T-cell (primary cell): ENCODE measurements at regions not wholly inside any gene's neighbourhood (a gene's known extent, or its start where the extent isn't known, plus 50 kb on each side); places are given as distances from the start of the nearest gene placed in this dataset.

Source experiments
- ATAC-seq, 4 experiments: fragments of 200-7000 bp in 3 of 4; fragments of 150-1000 bp in 1 of 4; cut with Tn5 transposase; replicated peaks in 1 of 4; 1 replicate in 3 of 4; 2 replicates in 1 of 4; pipeline ENCODE4 v1.10.0; 2021; ENCODE audit warnings: moderate library complexity in 3 of 4, mild to moderate bottlenecking in 2 of 4, moderate number of reproducible peaks in 1 of 4
- CTCF ChIA-PET, 2 donors: fragments of 300-600 bp; sonication (Branson Sonifier 250); formaldehyde crosslinking; loops; one replicate each; lab custom pipeline; 2022; ENCODE audit warnings: antibody characterized with exemption in 2 of 2; lab: Charles Lee
- POLR2A ChIA-PET, 2 donors: fragments of 300-600 bp; sonication (Branson Sonifier 250); formaldehyde crosslinking; loops; one replicate each; lab custom pipeline; 2022; ENCODE audit warnings: antibody characterized with exemption in 2 of 2; lab: Charles Lee
- DNase-seq, 35 experiments: peaks; one replicate each; pipeline versions ENCODE4 v3.0.0 to v3.0.0-alpha.2; 2013 to 2023
- H3K27ac ChIP-seq: one replicate; pipeline ENCODE4 v1.5.1; 2013; ENCODE audit warnings: low read length
- H3K27me3 ChIP-seq, 2 experiments: replicated peaks in 1 of 2; 1 replicate in 1 of 2; 2 replicates in 1 of 2; pipeline versions ENCODE4 v1.6.1 to v1.7.0; 2013; ENCODE audit warnings: low read length in 1 of 2, mixed read lengths in 1 of 2; ENCODE audit not compliant: control insufficient read depth in 2 of 2, insufficient read depth in 2 of 2; ENCODE audit errors: extremely low read depth in 1 of 2
- H3K36me3 ChIP-seq, 2 donors: 1 replicate in 1 of 2; 2 replicates in 1 of 2; pipeline versions ENCODE4 v1.6.1 to v1.7.0; 2013; ENCODE audit warnings: low read length in 1 of 2; ENCODE audit not compliant: control insufficient read depth in 2 of 2, insufficient read depth in 1 of 2; ENCODE audit errors: extremely low read depth in 1 of 2
- H3K4me1 ChIP-seq, 2 experiments: 1 replicate in 1 of 2; 2 replicates in 1 of 2; pipeline versions ENCODE4 v1.6.1 to v1.7.0; 2013; ENCODE audit warnings: low read length in 2 of 2, mixed read lengths in 1 of 2; ENCODE audit not compliant: insufficient read depth in 2 of 2, control insufficient read depth in 1 of 2; ENCODE audit errors: extremely low read depth in 1 of 2
- H3K4me3 ChIP-seq, 2 donors: 1 replicate in 1 of 2; 2 replicates in 1 of 2; pipeline versions ENCODE4 v1.5.1 to v1.7.0; 2013; ENCODE audit warnings: mild to moderate bottlenecking in 2 of 2, low read length in 1 of 2, moderate library complexity in 1 of 2; ENCODE audit not compliant: control insufficient read depth in 1 of 2; ENCODE audit errors: extremely low read depth in 1 of 2
- H3K9me3 ChIP-seq: 2 replicates; pipeline ENCODE4 v1.7.0; 2013
- H3K27ac Mint-ChIP-seq, 2 donors: one replicate each; pipeline ENCODE4 v1.8.0; 2020 to 2021; ENCODE audit warnings: mild to moderate bottlenecking in 2 of 2, mixed read lengths in 2 of 2
- H3K27me3 Mint-ChIP-seq, 2 donors: one replicate each; pipeline ENCODE4 v1.8.0; 2021 to 2022; ENCODE audit warnings: mixed read lengths in 2 of 2
- H3K36me3 Mint-ChIP-seq: one replicate; pipeline ENCODE4 v1.8.0; 2021; ENCODE audit warnings: mixed read lengths
- H3K4me1 Mint-ChIP-seq, 3 donors: one replicate each; pipeline ENCODE4 v1.8.0; 2020 to 2022; ENCODE audit warnings: mixed read lengths in 3 of 3, mild to moderate bottlenecking in 1 of 3
- H3K4me3 Mint-ChIP-seq, 3 donors: one replicate each; pipeline ENCODE4 v1.8.0; 2020 to 2022; ENCODE audit warnings: mild to moderate bottlenecking in 3 of 3, mixed read lengths in 3 of 3, moderate library complexity in 3 of 3
- H3K9me3 Mint-ChIP-seq, 3 donors: one replicate each; pipeline ENCODE4 v1.8.0; 2020 to 2022; ENCODE audit warnings: mixed read lengths in 3 of 3
- WGBS: methylation state at CpG from one replicate; pipeline ENCODE4 v1.1.5; 2013; ENCODE audit warnings: missing lambda C conversion rate; ENCODE audit not compliant: insufficient coverage; 5-methylcytosine and 5-hydroxymethylcytosine counted together

DNA sequence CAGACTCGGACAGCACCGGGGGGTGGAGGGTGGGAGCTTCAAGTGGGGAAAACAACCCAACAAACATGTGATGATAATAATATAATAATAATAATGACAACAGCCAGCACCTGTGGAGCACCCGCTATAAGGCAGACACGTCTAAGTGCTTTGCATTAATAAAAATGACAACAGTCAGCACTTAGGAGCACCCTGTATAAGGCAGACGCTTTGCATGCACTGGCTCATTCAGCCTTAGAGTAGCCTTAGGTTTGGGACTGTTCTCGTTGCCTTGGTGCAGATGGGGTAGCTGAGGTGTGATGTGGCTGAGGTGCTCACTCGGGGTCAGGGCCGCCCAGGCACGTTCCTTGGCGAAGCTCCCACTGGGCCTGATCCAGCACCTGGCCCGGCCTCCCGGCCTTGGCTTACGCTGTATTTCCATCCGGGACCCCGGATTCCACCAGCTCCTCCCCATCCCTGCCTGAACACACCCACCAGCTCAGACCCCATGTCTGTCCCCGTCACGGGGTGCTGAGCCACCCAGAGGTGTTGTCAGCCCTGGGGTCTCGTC, 144.0 kb upstream of the CIBAR2 start:
- H3K4me1 Mint-ChIP-seq: no peaks in the 10 kb centered on the region
- peaks cover 0 to 56% of the 10 kb centered on the region in 2 experiments for H3K27me3 ChIP-seq
- no peaks in the 10 kb centered on the region for H3K36me3 Mint-ChIP-seq
- no peaks in the 10 kb centered on the region for H3K9me3 Mint-ChIP-seq
- peaks cover 0 to 31% of the 10 kb centered on the region in 2 donors for H3K27me3 Mint-ChIP-seq
- no peak overlapping the region for H3K27ac Mint-ChIP-seq
- POLR2A ChIA-PET: interaction anchor here in 1 of 2 donors (0.6 kb wide), 1 partner anchor 1057 kb away, joined by 3 read pairs; no protein-coding TSS in a partner anchor
- ATAC-seq (no peak), DNase-seq (no peak)
- WGBS: 91% methylated on average over 15 of the region's 18 CpGs
- CTCF ChIA-PET: interaction anchor here in 1 of 2 donors (0.6 kb wide), 1 partner anchor 1430 kb away, joined by 5 read pairs; no protein-coding TSS in a partner anchor
- H3K4me3 ChIP-seq: no peak overlapping the region
- H3K9me3 ChIP-seq: no peaks in the 10 kb centered on the region
- peaks cover 0 to 11% of the 10 kb centered on the region in 2 experiments for H3K4me1 ChIP-seq
- no peak overlapping the region for H3K4me3 Mint-ChIP-seq
- no peaks in the 10 kb centered on the region for H3K36me3 ChIP-seq
- H3K27ac ChIP-seq: no peak overlapping the region

DNA sequence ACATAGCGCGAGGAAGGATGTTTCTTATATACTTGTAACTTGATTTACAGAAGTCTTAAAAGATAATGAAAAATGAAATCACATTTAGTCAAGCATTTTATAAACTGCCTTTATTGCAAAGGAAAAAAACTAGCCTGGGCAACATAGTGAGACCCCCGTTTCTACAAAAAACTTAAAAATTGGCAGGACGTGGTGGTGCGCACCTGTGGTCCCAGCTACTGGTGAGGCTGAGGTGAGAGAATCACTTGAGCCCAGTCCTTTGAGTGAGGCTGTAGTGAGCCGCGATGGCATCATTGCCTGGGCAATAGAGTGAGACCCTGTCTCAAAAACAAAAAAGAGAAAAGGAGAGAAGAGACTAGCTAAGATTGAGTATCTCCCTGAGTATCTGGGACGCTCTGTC, 145.2 kb upstream of the CIBAR2 start:
- H3K27me3 Mint-ChIP-seq: peaks cover 5 to 31% of the 10 kb centered on the region in 2 donors
- no peaks in the 10 kb centered on the region for H3K9me3 ChIP-seq
- H3K27ac ChIP-seq: no peak overlapping the region
- H3K9me3 Mint-ChIP-seq: no peaks in the 10 kb centered on the region
- DNase-seq (no peak), ATAC-seq (no peak)
- ChIA-PET CTCF (no interaction called here), POLR2A (no interaction called here)
- no peak overlapping the region for H3K27ac Mint-ChIP-seq
- H3K36me3 Mint-ChIP-seq: no peaks in the 10 kb centered on the region
- peaks cover 0 to 63% of the 10 kb centered on the region in 2 experiments for H3K27me3 ChIP-seq
- WGBS: 97% methylated on average over 5 of the region's 8 CpGs
- H3K4me3 ChIP-seq: no peak overlapping the region
- H3K4me3 Mint-ChIP-seq: no peak overlapping the region
- peaks cover 5 to 7% (median 5%) of the 10 kb centered on the region in 3 donors for H3K4me1 Mint-ChIP-seq
- peaks cover 4 to 12% of the 10 kb centered on the region in 2 experiments for H3K4me1 ChIP-seq
- no peaks in the 10 kb centered on the region for H3K36me3 ChIP-seq

DNA sequence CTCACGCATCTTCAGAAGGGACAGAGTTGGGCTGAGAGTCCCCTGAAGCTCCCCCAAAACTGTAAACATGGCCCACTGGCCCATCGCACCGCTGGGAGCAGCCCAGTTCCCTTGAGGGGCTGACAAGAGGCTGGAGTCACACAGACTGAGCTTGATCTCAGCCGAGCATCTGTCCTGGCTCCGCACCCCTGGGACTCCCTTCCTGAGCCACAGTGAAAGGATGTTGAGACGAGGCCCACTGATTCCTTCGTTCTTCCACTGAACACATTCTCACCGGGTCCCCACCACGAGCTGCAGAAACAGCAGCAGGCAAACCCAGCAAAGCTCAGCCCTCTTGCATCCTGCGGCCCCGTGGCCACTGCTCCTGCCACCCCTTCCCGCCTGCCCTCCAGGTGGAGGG, 145.9 kb upstream of the CIBAR2 start:
- ChIA-PET CTCF (no interaction called here), POLR2A (no interaction called here)
- Histone ChIP-seq H3K27me3 (peaks cover 0 to 59% of the 10 kb centered on the region in 2 experiments), H3K27ac (no peak overlapping the region), H3K4me1 (peaks cover 4 to 7% of the 10 kb centered on the region in 2 experiments), H3K36me3 (no peaks in the 10 kb centered on the region), H3K4me3 (no peak overlapping the region), H3K9me3 (no peaks in the 10 kb centered on the region)
- no peak overlapping the region for H3K27ac Mint-ChIP-seq
- DNase-seq: no peak
- 52% methylated on average over 12 of the region's 12 CpGs for WGBS
- H3K4me1 Mint-ChIP-seq: peaks cover 5 to 7% (median 5%) of the 10 kb centered on the region in 3 donors
- no peaks in the 10 kb centered on the region for H3K9me3 Mint-ChIP-seq
- H3K36me3 Mint-ChIP-seq: no peaks in the 10 kb centered on the region
- peaks cover 5 to 31% of the 10 kb centered on the region in 2 donors for H3K27me3 Mint-ChIP-seq
- no peak overlapping the region for H3K4me3 Mint-ChIP-seq
- ATAC-seq: no peak

DNA sequence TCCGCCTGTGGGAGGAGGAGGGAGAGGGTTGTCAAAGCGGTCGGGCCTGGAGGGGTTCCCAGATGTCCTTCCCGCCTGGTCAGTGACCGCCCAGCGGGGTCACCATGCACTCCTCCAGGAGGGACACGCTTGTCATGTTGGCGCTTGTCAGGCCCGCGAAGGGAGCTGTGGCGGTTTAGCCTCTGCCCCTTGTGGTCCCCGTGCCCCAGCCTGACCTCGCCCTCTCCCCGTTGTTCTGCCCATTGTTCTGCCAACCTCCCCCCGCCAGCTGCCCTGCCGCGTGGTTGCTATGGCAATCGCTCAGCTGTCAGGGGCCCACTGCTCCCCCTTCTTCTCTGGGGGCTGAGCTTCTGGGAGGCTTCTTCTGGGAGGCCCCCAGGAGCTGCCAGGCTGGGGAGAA, 146.4 kb upstream of the CIBAR2 start:
- Histone ChIP-seq H3K9me3 (no peaks in the 10 kb centered on the region), H3K4me3 (no peak overlapping the region), H3K27me3 (peaks cover 0 to 55% of the 10 kb centered on the region in 2 experiments), H3K27ac (no peak overlapping the region), H3K4me1 (peaks cover 4% of the 10 kb centered on the region in 2 experiments), H3K36me3 (no peaks in the 10 kb centered on the region)
- POLR2A ChIA-PET: no interaction called here
- H3K4me3 Mint-ChIP-seq: no peak overlapping the region
- ATAC-seq (no peak), DNase-seq (no peak)
- no peaks in the 10 kb centered on the region for H3K9me3 Mint-ChIP-seq
- peaks cover 5 to 31% of the 10 kb centered on the region in 2 donors for H3K27me3 Mint-ChIP-seq
- WGBS: 9% methylated on average over 15 of the region's 18 CpGs
- H3K27ac Mint-ChIP-seq: no peak overlapping the region
- CTCF ChIA-PET: no interaction called here
- no peaks in the 10 kb centered on the region for H3K36me3 Mint-ChIP-seq
- peaks cover 5 to 7% (median 5%) of the 10 kb centered on the region in 3 donors for H3K4me1 Mint-ChIP-seq

DNA sequence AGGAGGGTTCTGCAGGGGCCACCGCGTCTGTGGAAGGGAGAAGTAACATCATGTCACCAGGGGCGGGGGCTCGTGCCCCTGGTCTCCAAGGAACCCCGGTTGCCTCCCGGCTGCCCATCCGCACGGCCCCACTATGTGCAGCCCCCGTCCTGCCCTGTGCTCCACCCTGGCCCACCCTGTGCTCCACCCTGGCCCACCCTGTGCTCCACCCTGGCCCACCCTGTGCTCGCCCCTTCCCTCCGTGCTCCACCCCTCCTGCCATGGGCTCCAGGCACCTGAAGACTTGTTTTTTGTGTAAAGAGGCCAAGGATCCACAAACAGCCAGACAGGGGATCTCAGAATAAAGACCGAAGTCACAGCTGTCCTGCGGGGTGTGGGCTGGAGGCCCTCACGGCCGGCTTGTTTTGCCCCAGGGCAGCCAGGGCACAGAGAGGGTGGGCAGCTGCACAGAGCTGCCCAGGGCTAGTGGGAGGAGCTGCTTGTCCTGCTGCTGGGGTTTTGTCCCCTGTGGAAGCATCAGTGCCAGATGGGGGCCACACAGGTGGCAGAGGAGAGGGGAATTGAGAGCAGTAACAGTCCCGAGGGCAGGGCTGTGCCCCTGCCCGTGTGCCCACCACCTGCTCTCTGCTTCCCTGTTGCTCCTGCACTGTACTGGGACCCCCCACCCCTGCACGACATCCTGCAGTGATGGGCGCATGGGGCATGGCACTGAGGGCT, 147.0 kb upstream of the CIBAR2 start:
- WGBS: 56% methylated on average over 11 of the region's 19 CpGs
- Histone ChIP-seq H3K36me3 (no peaks in the 10 kb centered on the region), H3K27me3 (peaks cover 0 to 57% of the 10 kb centered on the region in 2 experiments), H3K27ac (no peak overlapping the region), H3K4me1 (peaks cover 4% of the 10 kb centered on the region in 2 experiments), H3K4me3 (no peak overlapping the region), H3K9me3 (no peaks in the 10 kb centered on the region)
- no peak for ATAC-seq
- DNase-seq: no peak
- Mint-ChIP-seq H3K27me3 (peaks cover 5 to 33% of the 10 kb centered on the region in 2 donors), H3K27ac (no peak overlapping the region), H3K9me3 (no peaks in the 10 kb centered on the region), H3K36me3 (no peaks in the 10 kb centered on the region), H3K4me3 (no peak overlapping the region), H3K4me1 (peaks cover 5 to 7% (median 5%) of the 10 kb centered on the region in 3 donors)
- POLR2A ChIA-PET: no interaction called here
- CTCF ChIA-PET: no interaction called here

DNA sequence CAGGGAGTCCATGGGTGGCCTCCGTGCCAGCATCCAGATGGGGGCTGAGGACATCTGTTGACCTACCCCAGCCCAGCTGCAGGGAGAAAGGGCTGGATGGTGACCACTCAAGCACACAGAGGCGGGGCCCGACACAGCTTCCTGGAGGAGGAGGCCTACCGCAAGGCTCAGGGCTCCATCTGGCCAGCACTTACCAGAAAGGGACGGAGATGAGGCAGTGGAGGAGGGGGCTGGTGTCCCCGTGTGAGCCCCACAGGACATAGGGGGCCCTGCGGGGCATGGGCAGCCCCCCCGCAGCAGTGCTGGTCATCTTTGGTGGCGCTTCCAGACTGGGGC, 147.5 kb upstream of the CIBAR2 start:
- ChIA-PET CTCF (no interaction called here), POLR2A (no interaction called here)
- WGBS: 94% methylated on average over 3 of the region's 9 CpGs
- no peak overlapping the region for H3K4me3 Mint-ChIP-seq
- H3K27ac ChIP-seq: no peak overlapping the region
- H3K9me3 Mint-ChIP-seq: no peaks in the 10 kb centered on the region
- peaks cover 5 to 33% of the 10 kb centered on the region in 2 donors for H3K27me3 Mint-ChIP-seq
- no peak overlapping the region for H3K27ac Mint-ChIP-seq
- peaks cover 0 to 60% of the 10 kb centered on the region in 2 experiments for H3K27me3 ChIP-seq
- peaks cover 4% of the 10 kb centered on the region in 2 experiments for H3K4me1 ChIP-seq
- ATAC-seq (no peak), DNase-seq (no peak)
- H3K4me3 ChIP-seq: no peak overlapping the region
- no peaks in the 10 kb centered on the region for H3K36me3 Mint-ChIP-seq
- H3K36me3 ChIP-seq: no peaks in the 10 kb centered on the region
- peaks cover 5 to 7% (median 5%) of the 10 kb centered on the region in 3 donors for H3K4me1 Mint-ChIP-seq
- no peaks in the 10 kb centered on the region for H3K9me3 ChIP-seq
